HG03103 (cell line): ENCODE measurements at regions not wholly inside any gene's neighbourhood (a gene's known extent, or its start where the extent isn't known, plus 50 kb on each side); places are given as distances from the start of the nearest gene placed in this dataset.

Experiments used
- ATAC-seq: cut with Tn5 transposase; IDR thresholded peaks from one replicate; pipeline ENCODE4 v1.9.1; 2021; ENCODE audit warnings: low read depth; ENCODE audit not compliant: unreplicated experiment

- ATAC-seq = no peak
Observed at GRCh38 chr22:48320683-48321451, 1506.8 kb downstream of the BRD1 start.

GRCh38 chr22:48320048-48320682 lies 1507.5 kb downstream of the BRD1 start:
- ATAC-seq = no peak

- ATAC-seq = no peak
Observed at GRCh38 chr22:48319321-48320047, 1508.2 kb downstream of the BRD1 start.

- no peak for ATAC-seq
Observed at GRCh38 chr22:48318575-48319320, 1508.9 kb downstream of the BRD1 start.

- ATAC-seq = no peak
Observed at GRCh38 chr22:48318173-48318572, 1509.5 kb downstream of the BRD1 start.

GRCh38 chr22:48316257-48317250 lies 1511.1 kb downstream of the BRD1 start:
- no peak for ATAC-seq

GRCh38 chr22:48315439-48316256 lies 1512.0 kb downstream of the BRD1 start:
- no peak for ATAC-seq

GRCh38 chr22:48314073-48314472 lies 1513.6 kb downstream of the BRD1 start:
- no peak for ATAC-seq

GRCh38 chr22:48313175-48313830 lies 1514.4 kb downstream of the BRD1 start:
- no peak for ATAC-seq

- ATAC-seq = no peak
Observed at GRCh38 chr22:48310740-48311139, 1516.9 kb downstream of the BRD1 start.

- no peak for ATAC-seq
Observed at GRCh38 chr22:48310289-48310688, 1517.4 kb downstream of the BRD1 start.

GRCh38 chr22:48309836-48310235 lies 1517.8 kb downstream of the BRD1 start:
- no peak for ATAC-seq

- no peak for ATAC-seq
Observed at GRCh38 chr22:48309115-48309705, 1518.5 kb downstream of the BRD1 start.

- no peak for ATAC-seq
Observed at GRCh38 chr22:48307931-48308330, 1519.7 kb downstream of the BRD1 start.

GRCh38 chr22:48306785-48307510 lies 1520.7 kb downstream of the BRD1 start:
- no peak for ATAC-seq

- no peak for ATAC-seq
Observed at GRCh38 chr22:48306284-48306683, 1521.4 kb downstream of the BRD1 start.

GRCh38 chr22:48305726-48306235 lies 1521.9 kb downstream of the BRD1 start:
- ATAC-seq = no peak
